Esophagus muscularis mucosa (tissue), 4 donors: ENCODE measurements at regions not wholly inside any gene's neighbourhood (a gene's known extent, or its start where the extent isn't known, plus 50 kb on each side); places are given as distances from the start of the nearest gene placed in this dataset.

Source experiments
- EP300 ChIP-seq: sonication (generic); formaldehyde crosslinking; IDR thresholded peaks from one replicate; pipeline ENCODE4 v1.6.1; 2017; ENCODE audit warnings: antibody characterized with exemption
- POLR2A ChIP-seq: fragments of 450-650 bp; IDR thresholded peaks from one replicate; pipeline ENCODE4 v1.6.1; 2017; ENCODE audit warnings: antibody characterized with exemption, moderate library complexity, mild to moderate bottlenecking, low read depth
- TF ChIP-seq, protein P1 (sequence below), 3 experiments: fragments of 200-600 bp in 2 of 3; fragments of 450-650 bp in 1 of 3; sonication (generic) in 2 of 3; IDR thresholded peaks; one replicate each; pipeline ENCODE4 v1.5.1; 2017 to 2019; ENCODE audit warnings: antibody characterized with exemption in 3 of 3, mild to moderate bottlenecking in 2 of 3, moderate library complexity in 1 of 3

DNA sequence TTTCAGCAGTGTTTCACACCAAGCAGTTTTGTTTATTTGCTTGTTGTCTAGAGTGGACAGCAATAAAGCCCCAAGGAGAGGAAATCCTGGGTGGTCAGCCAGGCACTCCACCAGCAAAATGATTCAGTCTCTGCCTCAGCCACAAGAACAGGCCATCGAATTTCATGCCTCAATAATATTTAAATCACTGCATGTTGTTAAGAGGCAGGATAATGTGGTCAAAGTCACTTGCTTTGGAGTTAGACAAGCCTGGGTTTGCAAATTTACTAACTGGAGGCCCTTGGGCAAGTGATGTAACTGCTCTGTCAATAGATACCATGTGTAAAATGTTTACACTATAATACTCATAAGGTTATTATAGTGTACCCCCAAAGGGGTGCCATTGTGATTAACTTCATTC, 349.6 kb downstream of the LMO4 start:
- TF ChIP-seq EP300 (no peak), POLR2A (no peak)
- TF ChIP-seq, protein P1, sequence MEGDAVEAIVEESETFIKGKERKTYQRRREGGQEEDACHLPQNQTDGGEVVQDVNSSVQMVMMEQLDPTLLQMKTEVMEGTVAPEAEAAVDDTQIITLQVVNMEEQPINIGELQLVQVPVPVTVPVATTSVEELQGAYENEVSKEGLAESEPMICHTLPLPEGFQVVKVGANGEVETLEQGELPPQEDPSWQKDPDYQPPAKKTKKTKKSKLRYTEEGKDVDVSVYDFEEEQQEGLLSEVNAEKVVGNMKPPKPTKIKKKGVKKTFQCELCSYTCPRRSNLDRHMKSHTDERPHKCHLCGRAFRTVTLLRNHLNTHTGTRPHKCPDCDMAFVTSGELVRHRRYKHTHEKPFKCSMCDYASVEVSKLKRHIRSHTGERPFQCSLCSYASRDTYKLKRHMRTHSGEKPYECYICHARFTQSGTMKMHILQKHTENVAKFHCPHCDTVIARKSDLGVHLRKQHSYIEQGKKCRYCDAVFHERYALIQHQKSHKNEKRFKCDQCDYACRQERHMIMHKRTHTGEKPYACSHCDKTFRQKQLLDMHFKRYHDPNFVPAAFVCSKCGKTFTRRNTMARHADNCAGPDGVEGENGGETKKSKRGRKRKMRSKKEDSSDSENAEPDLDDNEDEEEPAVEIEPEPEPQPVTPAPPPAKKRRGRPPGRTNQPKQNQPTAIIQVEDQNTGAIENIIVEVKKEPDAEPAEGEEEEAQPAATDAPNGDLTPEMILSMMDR (IDR thresholded peaks at IDR 0.05) = no peak
